Transverse colon (tissue), 4 donors: ENCODE measurements at regions not wholly inside any gene's neighbourhood (a gene's known extent, or its start where the extent isn't known, plus 50 kb on each side); places are given as distances from the start of the nearest gene placed in this dataset.

Source experiments
- EP300 ChIP-seq: sonication (generic); formaldehyde crosslinking; IDR thresholded peaks from one replicate; pipeline ENCODE4 v1.6.1; 2017; ENCODE audit warnings: antibody characterized with exemption, low read depth
- POLR2A ChIP-seq: fragments of 450-650 bp; IDR thresholded peaks from one replicate; pipeline ENCODE4 v1.6.1; 2016; ENCODE audit warnings: antibody characterized with exemption, mild to moderate bottlenecking, moderate library complexity
- POLR2AphosphoS5 ChIP-seq, 3 donors: sonication (generic); formaldehyde crosslinking; IDR thresholded peaks; one replicate each; pipeline ENCODE4 v1.6.1; 2016; ENCODE audit warnings: antibody characterized with exemption in 3 of 3
- TF ChIP-seq, protein P1 (sequence below), 5 experiments: fragments of 200-600 bp in 3 of 5; fragments of 450-650 bp in 2 of 5; sonication (generic) in 3 of 5; IDR thresholded peaks; 1 replicate in 2 of 5; 2 replicates in 3 of 5; pipeline ENCODE4 v1.5.1; 2016 to 2017; ENCODE audit warnings: antibody characterized with exemption in 5 of 5, inconsistent platforms in 3 of 5, mild to moderate bottlenecking in 2 of 5, moderate library complexity in 1 of 5

GRCh38 chr7:20846791-20847190, 60.1 kb upstream of the SP8 start:
- TF ChIP-seq, protein P1, sequence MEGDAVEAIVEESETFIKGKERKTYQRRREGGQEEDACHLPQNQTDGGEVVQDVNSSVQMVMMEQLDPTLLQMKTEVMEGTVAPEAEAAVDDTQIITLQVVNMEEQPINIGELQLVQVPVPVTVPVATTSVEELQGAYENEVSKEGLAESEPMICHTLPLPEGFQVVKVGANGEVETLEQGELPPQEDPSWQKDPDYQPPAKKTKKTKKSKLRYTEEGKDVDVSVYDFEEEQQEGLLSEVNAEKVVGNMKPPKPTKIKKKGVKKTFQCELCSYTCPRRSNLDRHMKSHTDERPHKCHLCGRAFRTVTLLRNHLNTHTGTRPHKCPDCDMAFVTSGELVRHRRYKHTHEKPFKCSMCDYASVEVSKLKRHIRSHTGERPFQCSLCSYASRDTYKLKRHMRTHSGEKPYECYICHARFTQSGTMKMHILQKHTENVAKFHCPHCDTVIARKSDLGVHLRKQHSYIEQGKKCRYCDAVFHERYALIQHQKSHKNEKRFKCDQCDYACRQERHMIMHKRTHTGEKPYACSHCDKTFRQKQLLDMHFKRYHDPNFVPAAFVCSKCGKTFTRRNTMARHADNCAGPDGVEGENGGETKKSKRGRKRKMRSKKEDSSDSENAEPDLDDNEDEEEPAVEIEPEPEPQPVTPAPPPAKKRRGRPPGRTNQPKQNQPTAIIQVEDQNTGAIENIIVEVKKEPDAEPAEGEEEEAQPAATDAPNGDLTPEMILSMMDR (IDR thresholded peaks at IDR 0.05): no peak
- no peak for TF ChIP-seq EP300
- TF ChIP-seq POLR2A: no peak
- no peak for TF ChIP-seq POLR2AphosphoS5 (IDR thresholded peaks at IDR 0.05)
